ENCODE measurements at regions not wholly inside any gene's neighbourhood (a gene's known extent, or its start where the extent isn't known, plus 50 kb on each side); places are given as distances from the start of the nearest gene placed in this dataset.

GRCh38 chr18:29305516-29305915 lies 1128.6 kb upstream of the CDH2 start:
- FAIRE-seq (no peak), ATAC-seq (no peak), DNase-seq (ENCODE audit: low read depth, low spot score) (no peak)
- Histone ChIP-seq H4K20me1 (ENCODE audit: control insufficient read depth, insufficient read depth) (no peaks in the 10 kb centered on the region), H3K4me1 (ENCODE audit: control insufficient read depth, insufficient read depth, low read length) (no peaks in the 10 kb centered on the region), H3K27ac (ENCODE audit: control insufficient read depth, insufficient read depth) (no peak overlapping the region), H3K9me3 (replicated peaks; ENCODE audit: control insufficient read depth, insufficient read depth, low read length) (no peaks in the 10 kb centered on the region), H2AFZ (ENCODE audit: control insufficient read depth, low read depth, low read length) (no peak overlapping the region), H3K36me3 (ENCODE audit: control insufficient read depth in 2 of 2, insufficient read depth in 2 of 2, low read length in 1 of 2) (no peaks in the 10 kb centered on the region), H3K79me2 (ENCODE audit: control insufficient read depth, insufficient read depth, low read length) (no peaks in the 10 kb centered on the region), H3K4me2 (ENCODE audit: control insufficient read depth, insufficient read depth) (no peak overlapping the region), H3K27me3 (replicated peaks in 1 of 2; ENCODE audit: control insufficient read depth in 2 of 2, insufficient read depth in 2 of 2, low read length in 1 of 2) (no peaks in the 10 kb centered on the region), H3K4me3 (no peak overlapping the region), H3K9ac (ENCODE audit: control insufficient read depth, insufficient read depth, low read length) (no peak overlapping the region)
- WGBS (ENCODE audit: insufficient coverage, insufficient replicate concordance, low lambda C conversion rate, missing lambda C conversion rate) = 34% methylated on average over 3 of the region's 3 CpGs
- intact Hi-C loops (cut with micrococcal nuclease; ENCODE audit: unreplicated experiment) (no loop called here), in situ Hi-C loops (cut with MboI) (no loop called here)
- ChIA-PET CTCF (no interaction called here), RAD21 (ENCODE audit: unreplicated experiment) (no interaction called here), POLR2A (no interaction called here), SMC1A (ENCODE audit: uncharacterized antibody, unreplicated experiment) (no interaction called here)
- TF ChIP-seq CBFB (IDR thresholded peaks at IDR 0.05; ENCODE audit: low read depth) (no peak), BCL11A (IDR thresholded peaks at IDR 0.05; ENCODE audit: low read depth, low read length) (no peak), ZNF207 (IDR thresholded peaks at IDR 0.05; ENCODE audit: borderline replicate concordance) (no peak), TAF1 (IDR thresholded peaks at IDR 0.05; ENCODE audit: borderline replicate concordance, low read depth, low read length) (no peak), EGR1 (IDR thresholded peaks at IDR 0.05; ENCODE audit: borderline replicate concordance in 1 of 2, low read depth in 2 of 2, low read length in 2 of 2) (no peak), MEF2A (IDR thresholded peaks at IDR 0.05; ENCODE audit: insufficient read depth, low read depth, low read length) (no peak), PAX5 (IDR thresholded peaks at IDR 0.05; ENCODE audit: borderline replicate concordance, low read depth, low read length) (no peak), NBN (IDR thresholded peaks at IDR 0.05) (no peak), SREBF1 (IDR thresholded peaks at IDR 0.05; ENCODE audit: low read length) (no peak), MYC (IDR thresholded peaks at IDR 0.05; ENCODE audit: insufficient read depth, insufficient read length, insufficient replicate concordance, low read length, severe bottlenecking) (no peak), DPF2 (IDR thresholded peaks at IDR 0.05) (no peak)
- TF ChIP-seq, protein P1, sequence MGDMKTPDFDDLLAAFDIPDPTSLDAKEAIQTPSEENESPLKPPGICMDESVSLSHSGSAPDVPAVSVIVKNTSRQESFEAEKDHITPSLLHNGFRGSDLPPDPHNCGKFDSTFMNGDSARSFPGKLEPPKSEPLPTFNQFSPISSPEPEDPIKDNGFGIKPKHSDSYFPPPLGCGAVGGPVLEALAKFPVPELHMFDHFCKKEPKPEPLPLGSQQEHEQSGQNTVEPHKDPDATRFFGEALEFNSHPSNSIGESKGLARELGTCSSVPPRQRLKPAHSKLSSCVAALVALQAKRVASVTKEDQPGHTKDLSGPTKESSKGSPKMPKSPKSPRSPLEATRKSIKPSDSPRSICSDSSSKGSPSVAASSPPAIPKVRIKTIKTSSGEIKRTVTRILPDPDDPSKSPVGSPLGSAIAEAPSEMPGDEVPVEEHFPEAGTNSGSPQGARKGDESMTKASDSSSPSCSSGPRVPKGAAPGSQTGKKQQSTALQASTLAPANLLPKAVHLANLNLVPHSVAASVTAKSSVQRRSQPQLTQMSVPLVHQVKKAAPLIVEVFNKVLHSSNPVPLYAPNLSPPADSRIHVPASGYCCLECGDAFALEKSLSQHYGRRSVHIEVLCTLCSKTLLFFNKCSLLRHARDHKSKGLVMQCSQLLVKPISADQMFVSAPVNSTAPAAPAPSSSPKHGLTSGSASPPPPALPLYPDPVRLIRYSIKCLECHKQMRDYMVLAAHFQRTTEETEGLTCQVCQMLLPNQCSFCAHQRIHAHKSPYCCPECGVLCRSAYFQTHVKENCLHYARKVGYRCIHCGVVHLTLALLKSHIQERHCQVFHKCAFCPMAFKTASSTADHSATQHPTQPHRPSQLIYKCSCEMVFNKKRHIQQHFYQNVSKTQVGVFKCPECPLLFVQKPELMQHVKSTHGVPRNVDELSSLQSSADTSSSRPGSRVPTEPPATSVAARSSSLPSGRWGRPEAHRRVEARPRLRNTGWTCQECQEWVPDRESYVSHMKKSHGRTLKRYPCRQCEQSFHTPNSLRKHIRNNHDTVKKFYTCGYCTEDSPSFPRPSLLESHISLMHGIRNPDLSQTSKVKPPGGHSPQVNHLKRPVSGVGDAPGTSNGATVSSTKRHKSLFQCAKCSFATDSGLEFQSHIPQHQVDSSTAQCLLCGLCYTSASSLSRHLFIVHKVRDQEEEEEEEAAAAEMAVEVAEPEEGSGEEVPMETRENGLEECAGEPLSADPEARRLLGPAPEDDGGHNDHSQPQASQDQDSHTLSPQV (IDR thresholded peaks at IDR 0.05) = no peak
- TF ChIP-seq, protein P2, sequence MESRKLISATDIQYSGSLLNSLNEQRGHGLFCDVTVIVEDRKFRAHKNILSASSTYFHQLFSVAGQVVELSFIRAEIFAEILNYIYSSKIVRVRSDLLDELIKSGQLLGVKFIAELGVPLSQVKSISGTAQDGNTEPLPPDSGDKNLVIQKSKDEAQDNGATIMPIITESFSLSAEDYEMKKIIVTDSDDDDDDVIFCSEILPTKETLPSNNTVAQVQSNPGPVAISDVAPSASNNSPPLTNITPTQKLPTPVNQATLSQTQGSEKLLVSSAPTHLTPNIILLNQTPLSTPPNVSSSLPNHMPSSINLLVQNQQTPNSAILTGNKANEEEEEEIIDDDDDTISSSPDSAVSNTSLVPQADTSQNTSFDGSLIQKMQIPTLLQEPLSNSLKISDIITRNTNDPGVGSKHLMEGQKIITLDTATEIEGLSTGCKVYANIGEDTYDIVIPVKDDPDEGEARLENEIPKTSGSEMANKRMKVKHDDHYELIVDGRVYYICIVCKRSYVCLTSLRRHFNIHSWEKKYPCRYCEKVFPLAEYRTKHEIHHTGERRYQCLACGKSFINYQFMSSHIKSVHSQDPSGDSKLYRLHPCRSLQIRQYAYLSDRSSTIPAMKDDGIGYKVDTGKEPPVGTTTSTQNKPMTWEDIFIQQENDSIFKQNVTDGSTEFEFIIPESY (IDR thresholded peaks at IDR 0.05) = no peak
- TF ChIP-seq, protein P3, sequence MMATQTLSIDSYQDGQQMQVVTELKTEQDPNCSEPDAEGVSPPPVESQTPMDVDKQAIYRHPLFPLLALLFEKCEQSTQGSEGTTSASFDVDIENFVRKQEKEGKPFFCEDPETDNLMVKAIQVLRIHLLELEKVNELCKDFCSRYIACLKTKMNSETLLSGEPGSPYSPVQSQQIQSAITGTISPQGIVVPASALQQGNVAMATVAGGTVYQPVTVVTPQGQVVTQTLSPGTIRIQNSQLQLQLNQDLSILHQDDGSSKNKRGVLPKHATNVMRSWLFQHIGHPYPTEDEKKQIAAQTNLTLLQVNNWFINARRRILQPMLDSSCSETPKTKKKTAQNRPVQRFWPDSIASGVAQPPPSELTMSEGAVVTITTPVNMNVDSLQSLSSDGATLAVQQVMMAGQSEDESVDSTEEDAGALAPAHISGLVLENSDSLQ (IDR thresholded peaks at IDR 0.05) = no peak
- BruUV-seq (replicated peaks) = no TSS peak
